IPS DF 6.9 (cell line): ENCODE measurements at regions not wholly inside any gene's neighbourhood (a gene's known extent, or its start where the extent isn't known, plus 50 kb on each side); places are given as distances from the start of the nearest gene placed in this dataset.

ENCODE experiments used
- DNase-seq: peaks from one replicate; pipeline ENCODE4 v3.0.0-alpha.2; 2013; ENCODE audit warnings: low read depth, low spot score
- H3K27ac ChIP-seq: one replicate; pipeline ENCODE4 v1.5.1; 2013; ENCODE audit warnings: low read length, control low read depth
- H3K27me3 ChIP-seq: 2 replicates; pipeline ENCODE4 v1.6.1; 2013; ENCODE audit warnings: mild to moderate bottlenecking, low read length; ENCODE audit not compliant: control insufficient read depth, insufficient read depth
- H3K36me3 ChIP-seq: 2 replicates; pipeline ENCODE4 v1.6.1; 2013; ENCODE audit warnings: low read length; ENCODE audit not compliant: control insufficient read depth, insufficient read depth
- H3K4me1 ChIP-seq: 2 replicates; pipeline ENCODE4 v1.6.1; 2013; ENCODE audit warnings: low read length; ENCODE audit not compliant: control insufficient read depth, insufficient read depth
- H3K4me3 ChIP-seq: 2 replicates; pipeline ENCODE4 v1.5.1; 2013; ENCODE audit warnings: mild to moderate bottlenecking, low read length
- H3K9me3 ChIP-seq: 2 replicates; pipeline ENCODE4 v1.6.1; 2013; ENCODE audit warnings: low read length, inconsistent platforms; ENCODE audit not compliant: control insufficient read depth, insufficient read depth
- WGBS: extraction: QIAGEN DNeasy Blood & Tissue Kit; methylation state at CpG from one replicate; pipeline ENCODE4 v1.1.7; 2013; ENCODE audit warnings: mixed read lengths, missing lambda C conversion rate; ENCODE audit not compliant: insufficient read length, insufficient coverage; 5-methylcytosine and 5-hydroxymethylcytosine counted together

GRCh38 chr15:39350785-39351184, 230.1 kb upstream of the THBS1 start:
- Histone ChIP-seq H3K9me3 (no peaks in the 10 kb centered on the region), H3K4me3 (no peak overlapping the region), H3K36me3 (no peaks in the 10 kb centered on the region), H3K27me3 (no peaks in the 10 kb centered on the region), H3K4me1 (no peaks in the 10 kb centered on the region), H3K27ac (no peak overlapping the region)
- no CpG with 5 or more reads among the region's 4 CpGs for WGBS
- no peak for DNase-seq

DNA sequence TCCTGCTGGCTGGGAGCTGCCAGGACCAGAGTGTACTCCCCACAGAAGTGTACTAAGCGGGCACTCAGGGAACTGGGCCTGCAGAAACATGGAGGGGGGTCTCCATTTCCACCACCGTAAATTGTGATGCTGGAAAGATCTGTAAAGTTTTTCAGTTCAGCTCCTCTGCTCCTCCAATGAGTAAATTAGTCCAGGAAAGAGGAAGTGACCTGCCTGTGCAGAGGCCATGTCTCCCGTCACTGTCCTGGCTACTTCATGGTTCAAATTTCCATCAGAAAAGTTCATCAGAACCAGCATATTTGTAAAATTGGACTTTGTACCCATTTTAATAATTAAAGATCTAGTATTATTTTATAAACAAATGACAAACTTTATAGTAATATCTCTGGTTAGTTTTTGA, 226.7 kb upstream of the THBS1 start:
- H3K27me3 ChIP-seq: no peaks in the 10 kb centered on the region
- no CpG with 5 or more reads among the region's 3 CpGs for WGBS
- no peak overlapping the region for H3K4me3 ChIP-seq
- H3K4me1 ChIP-seq: no peaks in the 10 kb centered on the region
- no peak for DNase-seq
- H3K9me3 ChIP-seq: no peaks in the 10 kb centered on the region
- no peaks in the 10 kb centered on the region for H3K36me3 ChIP-seq
- no peak overlapping the region for H3K27ac ChIP-seq

- Histone ChIP-seq H3K27me3 (no peaks in the 10 kb centered on the region), H3K27ac (no peak overlapping the region), H3K4me1 (no peaks in the 10 kb centered on the region), H3K4me3 (no peak overlapping the region), H3K36me3 (no peaks in the 10 kb centered on the region), H3K9me3 (no peaks in the 10 kb centered on the region)
- WGBS: no CpG with 5 or more reads among the region's 8 CpGs
- DNase-seq: no peak
These were observed 223.2 kb upstream of the THBS1 start for GRCh38 chr15:39357480-39358268.

- H3K9me3 ChIP-seq: no peaks in the 10 kb centered on the region
- no CpG with 5 or more reads among the region's 3 CpGs for WGBS
These were observed 222.3 kb upstream of the THBS1 start for GRCh38 chr15:39358441-39359041.

GRCh38 chr15:39359771-39360170, 221.1 kb upstream of the THBS1 start:
- WGBS: no CpG with 5 or more reads among the region's 3 CpGs
- no peak for DNase-seq
- H3K9me3 ChIP-seq: no peaks in the 10 kb centered on the region
- H3K4me3 ChIP-seq: no peak overlapping the region
- no peak overlapping the region for H3K27ac ChIP-seq
- no peaks in the 10 kb centered on the region for H3K27me3 ChIP-seq
- H3K36me3 ChIP-seq: no peaks in the 10 kb centered on the region
- no peaks in the 10 kb centered on the region for H3K4me1 ChIP-seq

More at GRCh38 chr15:39358441-39359041, 222.3 kb upstream of the THBS1 start:
- Histone ChIP-seq H3K36me3 (no peaks in the 10 kb centered on the region), H3K4me3 (no peak overlapping the region), H3K27ac (no peak overlapping the region), H3K27me3 (no peaks in the 10 kb centered on the region), H3K4me1 (no peaks in the 10 kb centered on the region)
- DNase-seq: no peak

DNA sequence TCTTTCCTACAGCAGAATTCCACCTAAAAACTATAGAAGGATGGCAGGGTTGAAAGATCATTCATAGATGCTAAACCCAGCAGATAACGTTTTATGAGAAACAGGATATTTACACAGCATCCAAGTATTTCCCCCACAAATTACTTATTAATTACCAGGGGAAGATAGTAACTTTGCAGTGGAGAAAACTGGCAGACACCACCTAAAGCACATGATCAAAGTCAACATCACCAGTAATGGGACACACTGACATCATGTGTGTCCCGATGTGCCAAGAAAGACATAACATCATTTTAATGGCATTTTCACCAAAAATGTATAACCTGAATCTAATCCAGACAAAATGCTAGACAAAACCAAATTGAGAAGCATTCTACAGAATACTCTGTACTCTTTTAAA, 220.4 kb upstream of the THBS1 start:
- H3K9me3 ChIP-seq: no peaks in the 10 kb centered on the region
- no peak for DNase-seq
- H3K36me3 ChIP-seq: no peaks in the 10 kb centered on the region
- no peak overlapping the region for H3K27ac ChIP-seq
- no peaks in the 10 kb centered on the region for H3K27me3 ChIP-seq
- H3K4me1 ChIP-seq: no peaks in the 10 kb centered on the region
- no peak overlapping the region for H3K4me3 ChIP-seq
- no CpG with 5 or more reads among the region's 2 CpGs for WGBS

GRCh38 chr15:39361497-39361896, 219.4 kb upstream of the THBS1 start:
- H3K4me1 ChIP-seq: no peaks in the 10 kb centered on the region

GRCh38 chr15:39362821-39363561, 217.9 kb upstream of the THBS1 start:
- Histone ChIP-seq H3K27ac (no peak overlapping the region), H3K4me3 (no peak overlapping the region), H3K9me3 (no peaks in the 10 kb centered on the region), H3K27me3 (no peaks in the 10 kb centered on the region), H3K4me1 (no peaks in the 10 kb centered on the region), H3K36me3 (no peaks in the 10 kb centered on the region)
- no CpG with 5 or more reads among the region's 8 CpGs for WGBS
- DNase-seq: no peak

More at GRCh38 chr15:39361497-39361896, 219.4 kb upstream of the THBS1 start:
- DNase-seq: no peak
- Histone ChIP-seq H3K36me3 (no peaks in the 10 kb centered on the region), H3K9me3 (no peaks in the 10 kb centered on the region), H3K4me3 (no peak overlapping the region), H3K27me3 (no peaks in the 10 kb centered on the region), H3K27ac (no peak overlapping the region)
- no CpG with 5 or more reads among the region's 3 CpGs for WGBS

GRCh38 chr15:39363761-39364586, 216.9 kb upstream of the THBS1 start:
- no peak overlapping the region for H3K4me3 ChIP-seq
- no peak overlapping the region for H3K27ac ChIP-seq
- H3K27me3 ChIP-seq: no peaks in the 10 kb centered on the region
- no CpG with 5 or more reads among the region's 5 CpGs for WGBS
- no peaks in the 10 kb centered on the region for H3K36me3 ChIP-seq
- H3K4me1 ChIP-seq: no peaks in the 10 kb centered on the region
- no peaks in the 10 kb centered on the region for H3K9me3 ChIP-seq
- DNase-seq: no peak

DNA sequence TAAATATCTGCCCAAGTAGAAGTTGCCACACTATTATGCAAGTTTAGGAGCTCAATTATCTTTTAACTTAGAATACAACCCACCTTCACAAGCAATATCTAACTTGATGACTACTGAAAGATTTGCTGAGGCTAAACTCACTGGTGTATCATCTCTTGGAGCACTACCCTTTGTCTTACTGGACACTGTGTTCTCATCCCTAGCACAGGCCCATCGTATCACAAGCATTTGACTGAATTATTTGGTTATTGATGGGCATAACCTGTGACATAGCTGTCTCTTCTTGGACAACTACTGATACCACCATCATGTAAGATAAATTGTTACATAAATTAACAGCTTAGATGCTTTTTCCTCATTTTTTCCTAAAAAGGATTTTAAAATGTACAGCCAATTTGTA, 216.2 kb upstream of the THBS1 start:
- no peaks in the 10 kb centered on the region for H3K27me3 ChIP-seq
- DNase-seq: no peak
- no peak overlapping the region for H3K4me3 ChIP-seq
- H3K36me3 ChIP-seq: no peaks in the 10 kb centered on the region
- no peak overlapping the region for H3K27ac ChIP-seq
- H3K9me3 ChIP-seq: no peaks in the 10 kb centered on the region
- no CpG with 5 or more reads among the region's 1 CpG for WGBS
- H3K4me1 ChIP-seq: no peaks in the 10 kb centered on the region
